Activated CD4-positive, alpha-beta T cell treated with anti-CD3 and anti-CD28 coated beads for 1 hour (primary cell): ENCODE measurements at regions not wholly inside any gene's neighbourhood (a gene's known extent, or its start where the extent isn't known, plus 50 kb on each side); places are given as distances from the start of the nearest gene placed in this dataset.

Experiments
- DNase-seq: peaks from one replicate; pipeline ENCODE4 v3.0.0-alpha.2; 2020

GRCh38 chr13:31081316-31081715, 80.4 kb downstream of the HSPH1 start:
- DNase-seq = no peak

GRCh38 chr13:31074756-31075155, 86.9 kb downstream of the HSPH1 start:
- no peak for DNase-seq

DNA sequence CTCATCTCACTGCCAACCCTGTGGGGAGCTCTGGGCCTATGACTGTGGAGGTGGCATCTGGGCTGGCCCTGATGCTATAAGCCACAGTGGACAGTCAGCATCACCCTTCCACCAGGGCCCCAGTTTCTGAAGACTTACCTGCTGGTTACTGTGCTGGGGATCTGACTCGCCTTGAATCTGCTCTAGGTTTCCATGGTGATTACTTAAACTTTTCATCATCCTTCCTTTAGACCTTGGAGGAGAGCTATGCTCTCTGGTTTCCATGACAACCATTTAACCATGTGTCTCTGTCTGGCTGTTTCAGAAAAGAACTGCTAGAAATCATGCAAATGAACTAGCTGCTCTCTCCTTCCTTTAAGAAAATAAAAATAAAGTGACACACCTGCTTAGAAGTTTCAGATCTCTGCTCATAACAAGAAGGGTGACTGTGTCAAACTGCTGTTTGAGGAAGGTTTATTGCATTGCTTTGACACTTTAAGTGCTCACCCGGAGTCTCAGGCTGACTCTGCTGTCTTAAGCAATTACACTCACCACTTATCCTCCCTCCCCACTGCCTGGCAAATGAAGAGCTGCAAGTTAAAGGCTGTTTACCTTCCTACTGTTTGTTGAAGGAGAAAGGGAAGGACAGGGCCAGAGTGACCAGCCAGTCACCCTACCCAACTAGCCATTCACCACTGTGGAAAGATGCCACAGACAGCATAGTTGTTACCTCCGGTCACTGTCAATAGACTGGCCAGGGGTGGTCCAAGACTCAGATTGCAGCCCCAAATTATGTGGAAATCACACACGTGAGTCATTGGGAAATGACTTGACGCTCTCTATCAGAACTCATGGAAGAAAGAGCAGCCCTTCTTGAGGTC, 87.6 kb downstream of the HSPH1 start:
- no peak for DNase-seq

GRCh38 chr13:31072041-31072440, 89.7 kb downstream of the HSPH1 start:
- no peak for DNase-seq

DNA sequence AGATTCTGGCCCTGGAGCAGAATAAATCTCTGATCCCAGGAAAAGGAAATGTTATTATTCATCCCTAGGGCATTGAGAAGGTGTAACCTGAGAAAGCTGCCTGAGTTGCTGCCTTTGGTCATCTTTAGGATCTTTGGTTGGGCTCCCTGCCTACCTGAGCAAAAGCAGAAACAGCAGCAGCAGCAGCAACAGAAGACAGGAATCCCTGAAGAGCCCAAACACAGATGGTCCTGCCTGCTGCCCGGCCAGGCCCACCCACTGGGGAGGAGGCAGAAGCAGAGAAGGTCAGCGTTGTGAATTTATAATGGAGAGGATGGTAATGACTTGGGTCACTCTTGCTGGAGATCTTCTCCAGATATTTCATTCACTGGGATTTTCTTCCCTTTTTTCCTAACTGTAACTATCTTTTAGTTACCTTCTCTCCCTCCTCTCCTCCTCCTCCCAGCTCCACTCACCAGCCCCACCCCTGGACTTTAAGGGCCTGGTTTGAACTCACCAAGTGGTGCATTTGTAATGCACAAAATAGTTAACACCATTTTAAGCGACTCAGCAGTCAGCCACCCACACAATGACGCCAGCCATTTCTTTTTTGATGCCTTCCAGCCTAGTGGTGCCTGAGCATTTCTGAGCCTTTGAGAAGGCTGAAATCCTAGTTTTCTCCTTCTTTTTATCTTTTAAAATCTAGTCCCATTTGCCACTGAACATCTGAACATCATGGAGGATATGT, 91.7 kb downstream of the HSPH1 start:
- no peak for DNase-seq

GRCh38 chr13:31068119-31068423, 93.6 kb downstream of the HSPH1 start:
- DNase-seq = no peak

DNA sequence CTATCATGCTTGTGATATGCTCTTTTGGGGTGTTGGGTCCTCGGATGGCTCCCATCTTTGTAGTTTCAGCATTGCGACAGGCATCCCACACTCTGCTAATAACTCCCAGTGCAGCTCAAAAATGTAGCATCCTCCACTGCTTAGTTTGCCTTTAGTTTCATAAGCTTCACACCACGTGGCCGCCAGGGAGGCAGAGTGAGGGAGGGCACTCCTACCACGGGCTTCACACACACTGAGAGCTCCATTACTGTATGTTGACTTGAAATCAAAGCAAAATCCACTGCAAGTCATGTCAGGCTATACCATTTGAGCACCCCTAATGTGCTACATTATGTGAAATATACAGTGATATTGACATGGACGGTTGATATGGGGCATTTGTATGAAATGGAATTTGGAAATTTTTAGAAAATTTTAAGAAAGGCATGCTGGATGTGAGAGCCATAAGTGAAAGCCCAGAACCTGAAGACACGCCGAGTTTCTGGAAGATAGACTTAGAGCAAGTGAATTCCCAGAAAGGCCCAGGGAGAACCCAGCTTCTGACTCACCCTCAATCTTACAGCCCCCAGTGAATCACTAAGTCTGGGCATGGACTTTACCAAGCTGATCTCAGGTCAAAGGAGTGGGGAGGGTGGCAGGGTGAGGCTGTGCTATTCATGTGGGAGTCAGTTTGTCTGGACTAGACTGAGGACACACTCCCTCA, 94.1 kb downstream of the HSPH1 start:
- DNase-seq = no peak

- DNase-seq = no peak
Measured at GRCh38 chr13:31064636-31065035, 97.1 kb downstream of the HSPH1 start.

DNA sequence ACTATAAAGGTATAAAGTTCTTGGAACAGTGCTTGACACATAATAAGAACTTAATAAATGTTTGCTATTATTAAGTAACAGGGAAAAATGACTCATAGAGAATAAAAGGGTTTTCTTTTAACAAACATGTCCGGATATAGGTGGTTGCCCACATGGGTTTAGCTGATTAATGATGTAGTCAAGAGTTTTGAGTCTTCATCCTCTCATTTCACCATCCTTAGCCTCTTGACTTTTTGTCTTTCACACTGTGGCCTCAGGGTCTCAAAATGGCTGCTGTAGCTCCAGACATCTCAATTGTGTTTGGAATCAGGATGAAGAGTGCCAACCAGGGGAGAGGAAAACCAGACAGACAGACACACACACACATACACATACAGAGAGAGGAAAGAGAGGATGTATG, 97.9 kb downstream of the HSPH1 start:
- no peak for DNase-seq

DNA sequence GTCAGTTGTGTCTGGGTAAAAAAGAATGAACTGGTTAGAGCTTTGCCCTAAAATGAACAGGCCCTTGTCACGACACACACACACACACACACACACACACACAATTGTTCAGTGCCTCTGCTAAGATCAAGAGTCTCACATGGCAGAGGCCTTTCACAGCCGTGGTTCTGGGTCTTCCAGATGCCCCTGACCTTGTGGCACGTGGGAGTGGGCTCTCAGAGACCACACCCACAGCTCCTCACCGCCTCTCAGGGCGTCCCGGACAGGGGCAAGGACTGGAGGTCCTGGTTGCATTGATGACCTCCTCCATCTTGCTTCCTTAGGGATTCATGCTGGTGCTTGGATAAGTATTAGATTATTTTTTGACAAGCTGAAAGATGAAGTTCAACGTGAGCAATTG, 101.0 kb downstream of the HSPH1 start:
- DNase-seq = no peak

DNA sequence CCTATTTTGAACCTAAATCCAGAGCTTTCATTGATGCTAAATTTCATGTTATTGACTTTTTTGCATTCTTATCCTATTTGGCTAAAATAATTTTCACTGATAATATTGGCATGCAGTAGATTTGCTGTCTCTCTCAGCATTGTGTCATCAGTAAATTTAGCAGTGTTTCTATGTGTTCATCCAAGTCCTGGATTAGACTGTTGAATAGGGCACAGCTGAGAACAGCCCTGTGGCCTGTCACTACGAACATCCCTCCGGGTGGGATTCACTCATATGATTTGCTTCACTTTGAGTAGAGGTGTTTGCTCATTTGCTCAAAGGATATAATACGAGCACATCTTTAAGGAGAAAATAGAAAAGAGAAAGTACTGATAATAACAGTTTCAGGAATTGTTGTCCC, 101.5 kb downstream of the HSPH1 start:
- no peak for DNase-seq

DNA sequence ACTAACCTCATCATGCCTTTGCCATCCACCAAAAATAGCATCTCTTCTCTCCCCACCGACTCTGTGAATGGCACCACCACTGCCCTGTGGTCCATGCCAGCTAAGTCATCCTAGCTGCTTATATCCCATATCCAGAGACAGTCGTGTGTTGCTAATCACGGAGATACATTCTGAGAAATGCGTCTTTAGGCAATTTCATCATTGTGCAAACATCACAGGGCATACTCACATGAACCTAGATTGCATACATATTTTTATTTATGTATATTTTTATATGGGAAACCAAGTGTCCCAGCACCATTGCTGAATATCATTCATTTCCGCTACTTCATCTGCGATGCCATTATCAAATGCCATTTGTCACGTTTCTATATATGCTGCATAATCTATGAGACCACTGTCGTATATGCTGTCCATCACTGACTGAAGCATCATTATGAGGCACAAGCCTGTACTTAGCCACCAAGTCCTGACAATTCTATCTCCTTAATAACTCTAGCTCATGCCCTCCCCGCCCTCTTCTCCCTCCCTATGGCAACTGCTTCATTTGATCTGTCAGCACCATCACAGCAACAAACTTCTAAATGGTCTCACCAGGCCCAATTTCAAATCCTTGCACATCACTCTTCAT, 104.2 kb downstream of the HSPH1 start:
- DNase-seq = no peak

- no peak for DNase-seq
Measured at GRCh38 chr13:31056644-31057271, 104.9 kb downstream of the HSPH1 start.

- DNase-seq = no peak
Measured at GRCh38 chr13:31055589-31055988, 106.1 kb downstream of the HSPH1 start.

DNA sequence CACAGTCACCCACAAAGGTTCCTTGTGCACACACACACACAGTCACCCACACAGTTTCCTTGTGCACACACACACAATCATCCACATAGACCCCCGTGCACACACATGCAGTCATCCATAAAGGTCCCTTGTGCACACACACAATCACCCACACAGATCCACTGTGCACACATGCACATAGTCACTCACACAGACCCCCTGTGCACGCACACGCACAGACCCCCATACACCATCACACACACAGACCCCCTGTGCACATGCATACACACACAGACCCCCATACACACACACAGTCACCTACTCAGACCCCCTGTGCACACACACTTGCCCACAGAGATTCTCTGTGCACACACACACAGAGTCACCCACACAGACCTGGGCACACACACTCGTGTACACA, 107.1 kb downstream of the HSPH1 start:
- DNase-seq = no peak

GRCh38 chr13:31053896-31054295, 107.8 kb downstream of the HSPH1 start:
- no peak for DNase-seq

DNA sequence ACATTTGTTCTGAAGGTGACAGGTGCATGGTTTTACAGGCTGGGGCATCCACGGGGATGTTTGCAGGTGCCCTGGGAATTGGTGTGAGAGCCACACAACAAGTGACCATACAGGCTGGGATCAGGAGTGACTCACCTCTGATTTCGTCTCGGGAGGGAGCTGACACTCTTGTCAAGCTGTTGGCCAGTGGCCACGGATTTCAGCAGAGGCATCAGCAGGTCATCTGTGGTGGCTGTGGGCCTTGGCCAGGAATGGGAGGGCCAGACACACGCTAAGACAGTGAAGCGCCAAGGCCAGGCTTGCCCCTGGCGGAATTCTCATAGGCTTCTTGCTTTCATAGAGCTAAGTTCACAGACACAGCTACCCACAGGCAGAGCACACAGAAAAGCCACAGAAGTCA, 108.6 kb downstream of the HSPH1 start:
- DNase-seq = no peak

DNA sequence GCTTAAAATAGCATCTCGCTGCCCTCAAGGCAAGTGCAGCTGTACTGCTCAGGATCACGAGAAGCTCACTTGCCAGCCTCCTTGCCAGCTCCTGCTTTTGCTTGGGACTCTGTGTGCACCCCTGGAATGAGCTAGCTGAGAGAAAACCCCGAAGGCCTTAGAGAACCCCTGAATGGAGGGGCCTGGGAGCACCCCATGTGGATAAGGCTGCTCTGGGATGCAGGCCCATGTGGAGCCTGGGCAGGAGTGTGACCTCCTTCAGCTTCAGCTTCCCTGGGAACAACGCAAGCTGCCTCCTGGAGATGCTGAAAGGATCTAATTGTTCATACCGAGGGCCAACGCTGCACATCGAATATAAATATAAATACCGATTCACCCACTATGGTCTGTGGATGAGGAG, 109.2 kb downstream of the HSPH1 start:
- DNase-seq = no peak

DNA sequence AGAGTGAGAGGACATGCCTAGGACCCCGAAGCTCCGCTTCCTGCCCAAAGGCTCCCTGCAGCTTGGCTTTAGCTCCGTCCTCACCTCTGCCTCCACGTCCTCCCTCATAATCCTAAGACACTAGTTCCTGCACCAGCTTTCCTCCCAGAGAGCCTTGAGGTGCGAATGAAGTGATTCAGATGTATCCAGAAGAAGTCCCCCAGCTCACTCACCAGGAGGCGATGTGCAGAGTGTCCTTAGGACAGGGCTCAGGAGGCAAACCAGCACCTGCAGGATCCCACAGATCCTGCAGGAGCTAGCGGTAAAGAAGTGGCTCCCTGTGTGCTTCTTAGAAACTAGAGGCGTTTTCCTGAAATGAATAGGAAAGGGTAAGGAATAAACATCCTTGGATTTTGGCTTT, 109.7 kb downstream of the HSPH1 start:
- DNase-seq = no peak

GRCh38 chr13:31050486-31051400, 111.0 kb downstream of the HSPH1 start:
- DNase-seq = no peak

GRCh38 chr13:31049833-31050232, 111.9 kb downstream of the HSPH1 start:
- DNase-seq = no peak

- DNase-seq = no peak
Measured at GRCh38 chr13:31049083-31049482, 112.6 kb downstream of the HSPH1 start.
